HG02642 (cell line): ENCODE measurements at regions not wholly inside any gene's neighbourhood (a gene's known extent, or its start where the extent isn't known, plus 50 kb on each side); places are given as distances from the start of the nearest gene placed in this dataset.

Source experiments
- ATAC-seq: cut with Tn5 transposase; IDR thresholded peaks from one replicate; pipeline ENCODE4 v1.9.1; 2021; ENCODE audit warnings: mild to moderate bottlenecking; ENCODE audit not compliant: unreplicated experiment, poor library complexity

GRCh38 chr18:74023220-74023619, 124.4 kb downstream of the FBXO15 start:
- no peak for ATAC-seq

- no peak for ATAC-seq
Measured at GRCh38 chr18:74019864-74020263, 127.8 kb downstream of the FBXO15 start.

GRCh38 chr18:74013955-74014354, 133.7 kb downstream of the FBXO15 start:
- ATAC-seq = no peak

- no peak for ATAC-seq
Measured at GRCh38 chr18:74012954-74013630, 134.5 kb downstream of the FBXO15 start.

- no peak for ATAC-seq
Measured at GRCh38 chr18:74006143-74006542, 141.5 kb downstream of the FBXO15 start.

GRCh38 chr18:74005320-74006109, 142.1 kb downstream of the FBXO15 start:
- ATAC-seq = no peak

GRCh38 chr18:73992242-73993022, 155.2 kb downstream of the FBXO15 start:
- no peak for ATAC-seq

- no peak for ATAC-seq
Measured at GRCh38 chr18:73991570-73991969, 156.1 kb downstream of the FBXO15 start.

- no peak for ATAC-seq
Measured at GRCh38 chr18:73990258-73990657, 157.4 kb downstream of the FBXO15 start.

- no peak for ATAC-seq
Measured at GRCh38 chr18:73987247-73987980, 160.2 kb downstream of the FBXO15 start.

- ATAC-seq = no peak
Measured at GRCh38 chr18:73986711-73987110, 160.9 kb downstream of the FBXO15 start.

- no peak for ATAC-seq
Measured at GRCh38 chr18:73985855-73986625, 161.6 kb downstream of the FBXO15 start.

- ATAC-seq = no peak
Measured at GRCh38 chr18:73983970-73984369, 163.7 kb downstream of the FBXO15 start.

- no peak for ATAC-seq
Measured at GRCh38 chr18:73983496-73983895, 164.1 kb downstream of the FBXO15 start.

- ATAC-seq = no peak
Measured at GRCh38 chr18:73981796-73982195, 165.8 kb downstream of the FBXO15 start.

- no peak for ATAC-seq
Measured at GRCh38 chr18:73980289-73980979, 167.2 kb downstream of the FBXO15 start.

- no peak for ATAC-seq
Measured at GRCh38 chr18:73979742-73980141, 167.9 kb downstream of the FBXO15 start.

GRCh38 chr18:73976433-73976832, 171.2 kb downstream of the FBXO15 start:
- ATAC-seq = no peak

GRCh38 chr18:73975266-73975665, 172.4 kb downstream of the FBXO15 start:
- ATAC-seq = no peak
